GM19035 (cell line): ENCODE measurements at regions not wholly inside any gene's neighbourhood (a gene's known extent, or its start where the extent isn't known, plus 50 kb on each side); places are given as distances from the start of the nearest gene placed in this dataset.

Experiments
- ATAC-seq: cut with Tn5 transposase; IDR thresholded peaks from one replicate; pipeline ENCODE4 v1.9.1; 2021; ENCODE audit not compliant: unreplicated experiment

- ATAC-seq = no peak
Measured at GRCh38 chr2:105455488-105456003, 56.7 kb upstream of the FHL2 start.

- no peak for ATAC-seq
Measured at GRCh38 chr2:105454801-105455485, 56.1 kb upstream of the FHL2 start.

- no peak for ATAC-seq
Measured at GRCh38 chr2:105451571-105452166, 52.8 kb upstream of the FHL2 start.

GRCh38 chr2:105450471-105450870 lies 51.6 kb upstream of the FHL2 start:
- no peak for ATAC-seq

GRCh38 chr2:105449076-105449475 lies 50.2 kb upstream of the FHL2 start:
- ATAC-seq = no peak
